HEK293 (cell line): ENCODE measurements at regions not wholly inside any gene's neighbourhood (a gene's known extent, or its start where the extent isn't known, plus 50 kb on each side); places are given as distances from the start of the nearest gene placed in this dataset.

Experiments
- CTCF ChIA-PET: fragments of 350-600 bp; formaldehyde crosslinking; extraction: SDS; loops from one replicate; lab custom pipeline; 2021; ENCODE audit warnings: antibody characterized with exemption; lab: Yijun Ruan, JAX
- POLR2A ChIA-PET: fragments of 300-600 bp; formaldehyde crosslinking; extraction: SDS; loops from one replicate; lab custom pipeline; 2020; ENCODE audit warnings: antibody characterized with exemption, inconsistent platforms; lab: Yijun Ruan, JAX
- H3K27ac ChIP-seq: fragments of 200-500 bp; sonication (Bioruptor generic); 2 replicates; pipeline ENCODE4 v1.5.1; 2014; ENCODE audit warnings: low read depth, low read length, control low read depth, inconsistent platforms; ENCODE audit errors: extremely low read depth
- H3K36me3 ChIP-seq, 2 experiments: fragments of 200-500 bp in 1 of 2; sonication (Bioruptor generic) in 1 of 2; 1 replicate in 1 of 2; 2 replicates in 1 of 2; pipeline ENCODE4 v1.5.1; 2014 to 2017; ENCODE audit warnings: inconsistent platforms in 2 of 2, low read length in 2 of 2; ENCODE audit not compliant: control insufficient read depth in 2 of 2, insufficient read depth in 1 of 2
- H3K4me1 ChIP-seq: fragments of 200-500 bp; sonication (Bioruptor generic); 2 replicates; pipeline ENCODE4 v1.5.1; 2014; ENCODE audit warnings: mild to moderate bottlenecking, low read length, inconsistent platforms; ENCODE audit not compliant: control insufficient read depth, insufficient read depth
- H3K4me3 ChIP-seq: 2 replicates; pipeline ENCODE4 v1.5.1; 2011; ENCODE audit warnings: low read depth, mild to moderate bottlenecking, control low read depth, low read length, moderate library complexity
- H3K9me3 ChIP-seq: fragments of 200-500 bp; sonication (Bioruptor generic); 2 replicates; pipeline ENCODE4 v1.5.1; 2014; ENCODE audit warnings: low read depth, low read length, inconsistent platforms; ENCODE audit not compliant: control insufficient read depth, insufficient read depth
- GLI4 ChIP-seq: fragments of 450-650 bp; formaldehyde crosslinking; IDR thresholded peaks from 2 replicates; pipeline ENCODE4 v1.5.1; 2016; ENCODE audit warnings: missing biosample characterization, missing genetic modification characterization
- KLF1 ChIP-seq: fragments of 450-650 bp; formaldehyde crosslinking; IDR thresholded peaks from 2 replicates; pipeline ENCODE4 v1.5.1; 2016; ENCODE audit warnings: missing biosample characterization, missing genetic modification characterization
- KLF10 ChIP-seq: fragments of 450-650 bp; IDR thresholded peaks from 2 replicates; pipeline ENCODE4 v1.5.1; 2018; ENCODE audit warnings: missing biosample characterization, mild to moderate bottlenecking, missing genetic modification characterization
- YY1 ChIP-seq: fragments of 450-650 bp; formaldehyde crosslinking; IDR thresholded peaks from 2 replicates; pipeline ENCODE4 v1.5.1; 2018; ENCODE audit warnings: missing biosample characterization, missing genetic modification characterization
- ZNF121 ChIP-seq: fragments of 450-650 bp; formaldehyde crosslinking; IDR thresholded peaks from 2 replicates; pipeline ENCODE4 v1.5.1; 2016; ENCODE audit warnings: missing biosample characterization, missing genetic modification characterization
- ZNF138 ChIP-seq: fragments of 450-650 bp; formaldehyde crosslinking; IDR thresholded peaks from 2 replicates; pipeline ENCODE4 v1.5.1; 2016; ENCODE audit warnings: missing biosample characterization, missing genetic modification characterization, borderline replicate concordance
- ZNF501 ChIP-seq: fragments of 450-650 bp; formaldehyde crosslinking; IDR thresholded peaks from 2 replicates; pipeline ENCODE4 v1.5.1; 2016; ENCODE audit warnings: missing biosample characterization, missing genetic modification characterization
- ZNF544 ChIP-seq: fragments of 450-650 bp; formaldehyde crosslinking; IDR thresholded peaks from 2 replicates; pipeline ENCODE4 v1.5.0; 2017; ENCODE audit warnings: missing biosample characterization, missing genetic modification characterization
- ZNF548 ChIP-seq: fragments of 450-650 bp; formaldehyde crosslinking; IDR thresholded peaks from 2 replicates; pipeline ENCODE4 v1.5.1; 2016; ENCODE audit warnings: missing biosample characterization, missing genetic modification characterization
- ZNF600 ChIP-seq: fragments of 450-650 bp; formaldehyde crosslinking; IDR thresholded peaks from 2 replicates; pipeline ENCODE4 v1.5.1; 2016; ENCODE audit warnings: missing biosample characterization, missing genetic modification characterization
- ZNF701 ChIP-seq: fragments of 450-650 bp; formaldehyde crosslinking; IDR thresholded peaks from 2 replicates; pipeline ENCODE4 v1.5.1; 2016; ENCODE audit warnings: missing biosample characterization, missing genetic modification characterization
- ZNF785 ChIP-seq: fragments of 450-650 bp; formaldehyde crosslinking; IDR thresholded peaks from 2 replicates; pipeline ENCODE4 v1.5.1; 2016; ENCODE audit warnings: missing biosample characterization, missing genetic modification characterization
- TF ChIP-seq, protein P1 (sequence below): fragments of 450-650 bp; formaldehyde crosslinking; IDR thresholded peaks from 2 replicates; pipeline ENCODE4 v1.5.0; 2017; ENCODE audit warnings: missing biosample characterization, missing genetic modification characterization, borderline replicate concordance
- TF ChIP-seq, protein P2 (sequence below): fragments of 450-650 bp; formaldehyde crosslinking; IDR thresholded peaks from 2 replicates; pipeline ENCODE4 v1.5.1; 2016; ENCODE audit warnings: missing biosample characterization, missing genetic modification characterization
- TF ChIP-seq, protein P3 (sequence below): fragments of 450-650 bp; formaldehyde crosslinking; IDR thresholded peaks from 2 replicates; pipeline ENCODE4 v1.5.1; 2016; ENCODE audit warnings: missing biosample characterization, missing genetic modification characterization
- TF ChIP-seq, protein P4 (sequence below): fragments of 450-650 bp; formaldehyde crosslinking; IDR thresholded peaks from 2 replicates; pipeline ENCODE4 v1.5.1; 2016; ENCODE audit warnings: missing biosample characterization, missing genetic modification characterization
- TF ChIP-seq, protein P5 (sequence below): fragments of 450-650 bp; formaldehyde crosslinking; IDR thresholded peaks from 2 replicates; pipeline ENCODE4 v1.5.1; 2016; ENCODE audit warnings: missing biosample characterization, missing genetic modification characterization
- TF ChIP-seq, protein P6 (sequence below): fragments of 450-650 bp; formaldehyde crosslinking; IDR thresholded peaks from 2 replicates; pipeline ENCODE4 v1.5.1; 2016; ENCODE audit warnings: missing biosample characterization, missing genetic modification characterization, borderline replicate concordance

DNA sequence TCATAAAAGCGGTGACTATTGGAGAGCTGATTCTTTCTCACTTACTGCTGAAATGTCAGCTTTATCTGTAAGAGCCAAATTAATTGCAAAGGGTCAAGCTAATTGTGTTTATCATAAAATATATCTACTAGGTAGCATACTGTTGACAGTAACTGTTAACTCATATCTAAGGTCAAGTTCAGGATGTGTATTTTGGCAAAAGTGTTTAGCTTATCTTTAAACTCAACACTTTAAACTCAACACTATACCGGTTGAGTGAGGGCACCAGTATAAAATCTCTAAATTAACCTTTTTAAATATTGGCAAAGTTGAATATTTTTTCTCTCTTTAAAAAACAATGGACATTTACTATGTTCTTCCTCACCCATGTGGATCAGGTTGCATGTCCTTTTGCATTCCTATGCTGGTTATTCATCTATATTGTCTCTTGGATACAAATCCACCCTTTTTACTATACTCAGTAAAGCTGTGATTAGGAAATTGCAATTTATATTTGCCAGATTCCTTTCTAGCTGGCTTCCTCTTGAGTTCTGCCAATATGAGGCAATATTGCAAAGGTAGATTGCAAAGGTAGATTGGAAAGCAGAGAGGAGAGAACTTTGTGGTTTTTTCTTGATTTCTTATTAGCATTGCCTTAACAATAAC lies 344.6 kb upstream of the DCBLD2 start (continued):
- TF ChIP-seq, protein P1, sequence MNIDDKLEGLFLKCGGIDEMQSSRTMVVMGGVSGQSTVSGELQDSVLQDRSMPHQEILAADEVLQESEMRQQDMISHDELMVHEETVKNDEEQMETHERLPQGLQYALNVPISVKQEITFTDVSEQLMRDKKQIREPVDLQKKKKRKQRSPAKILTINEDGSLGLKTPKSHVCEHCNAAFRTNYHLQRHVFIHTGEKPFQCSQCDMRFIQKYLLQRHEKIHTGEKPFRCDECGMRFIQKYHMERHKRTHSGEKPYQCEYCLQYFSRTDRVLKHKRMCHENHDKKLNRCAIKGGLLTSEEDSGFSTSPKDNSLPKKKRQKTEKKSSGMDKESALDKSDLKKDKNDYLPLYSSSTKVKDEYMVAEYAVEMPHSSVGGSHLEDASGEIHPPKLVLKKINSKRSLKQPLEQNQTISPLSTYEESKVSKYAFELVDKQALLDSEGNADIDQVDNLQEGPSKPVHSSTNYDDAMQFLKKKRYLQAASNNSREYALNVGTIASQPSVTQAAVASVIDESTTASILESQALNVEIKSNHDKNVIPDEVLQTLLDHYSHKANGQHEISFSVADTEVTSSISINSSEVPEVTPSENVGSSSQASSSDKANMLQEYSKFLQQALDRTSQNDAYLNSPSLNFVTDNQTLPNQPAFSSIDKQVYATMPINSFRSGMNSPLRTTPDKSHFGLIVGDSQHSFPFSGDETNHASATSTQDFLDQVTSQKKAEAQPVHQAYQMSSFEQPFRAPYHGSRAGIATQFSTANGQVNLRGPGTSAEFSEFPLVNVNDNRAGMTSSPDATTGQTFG (tag by site-specific recombination), result no peak
- TF ChIP-seq ZNF138 (tag by site-specific recombination), result no peak
- TF ChIP-seq ZNF548 (tag by site-specific recombination), result no peak

DNA sequence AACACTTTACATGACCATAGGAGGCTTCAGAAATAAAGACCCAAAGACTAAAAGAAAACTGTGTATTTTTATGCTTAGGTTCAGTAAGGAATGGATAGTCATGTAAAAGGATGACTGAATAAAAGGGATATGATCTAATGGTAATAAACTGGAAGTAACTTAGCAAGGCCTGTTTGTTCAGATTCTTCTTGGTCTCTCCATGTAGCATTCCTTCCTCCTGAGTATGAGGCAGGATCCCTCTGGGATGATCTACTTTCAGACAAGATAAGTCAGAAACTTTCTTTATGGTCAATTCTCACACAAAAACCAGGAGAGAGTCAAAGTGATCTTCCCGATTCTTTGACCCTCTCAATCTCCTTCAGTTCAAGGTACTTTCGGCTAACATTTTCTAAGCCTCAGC lies 340.8 kb upstream of the DCBLD2 start:
- Histone ChIP-seq H3K36me3 (no peaks in the 10 kb centered on the region), H3K27ac (no peak overlapping the region), H3K4me3 (no peak overlapping the region), H3K4me1 (0 out of 2 replicates have a peak, but pooled peaks cover 2% of the 10 kb centered on the region), H3K9me3 (no peaks in the 10 kb centered on the region)
- CTCF ChIA-PET, result interaction anchor here (1.1 kb wide), 1 partner anchor 15 kb away, joined by 3 read pairs; no protein-coding TSS in a partner anchor
- POLR2A ChIA-PET, result no interaction called here
- TF ChIP-seq, protein P2, sequence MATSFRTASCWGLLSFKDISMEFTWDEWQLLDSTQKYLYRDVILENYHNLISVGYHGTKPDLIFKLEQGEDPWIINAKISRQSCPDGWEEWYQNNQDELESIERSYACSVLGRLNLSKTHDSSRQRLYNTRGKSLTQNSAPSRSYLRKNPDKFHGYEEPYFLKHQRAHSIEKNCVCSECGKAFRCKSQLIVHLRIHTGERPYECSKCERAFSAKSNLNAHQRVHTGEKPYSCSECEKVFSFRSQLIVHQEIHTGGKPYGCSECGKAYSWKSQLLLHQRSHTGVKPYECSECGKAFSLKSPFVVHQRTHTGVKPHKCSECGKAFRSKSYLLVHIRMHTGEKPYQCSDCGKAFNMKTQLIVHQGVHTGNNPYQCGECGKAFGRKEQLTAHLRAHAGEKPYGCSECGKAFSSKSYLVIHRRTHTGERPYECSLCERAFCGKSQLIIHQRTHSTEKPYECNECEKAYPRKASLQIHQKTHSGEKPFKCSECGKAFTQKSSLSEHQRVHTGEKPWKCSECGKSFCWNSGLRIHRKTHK (tag by site-specific recombination), result no peak
- TF ChIP-seq ZNF121 (no peak), KLF1 (tag by site-specific recombination) (no peak), ZNF501 (tag by site-specific recombination) (no peak), KLF10 (tag by site-specific recombination) (no peak), ZNF600 (tag by site-specific recombination) (no peak), ZNF701 (tag by site-specific recombination) (no peak), ZNF544 (no peak), ZNF785 (no peak)
- TF ChIP-seq, protein P3, sequence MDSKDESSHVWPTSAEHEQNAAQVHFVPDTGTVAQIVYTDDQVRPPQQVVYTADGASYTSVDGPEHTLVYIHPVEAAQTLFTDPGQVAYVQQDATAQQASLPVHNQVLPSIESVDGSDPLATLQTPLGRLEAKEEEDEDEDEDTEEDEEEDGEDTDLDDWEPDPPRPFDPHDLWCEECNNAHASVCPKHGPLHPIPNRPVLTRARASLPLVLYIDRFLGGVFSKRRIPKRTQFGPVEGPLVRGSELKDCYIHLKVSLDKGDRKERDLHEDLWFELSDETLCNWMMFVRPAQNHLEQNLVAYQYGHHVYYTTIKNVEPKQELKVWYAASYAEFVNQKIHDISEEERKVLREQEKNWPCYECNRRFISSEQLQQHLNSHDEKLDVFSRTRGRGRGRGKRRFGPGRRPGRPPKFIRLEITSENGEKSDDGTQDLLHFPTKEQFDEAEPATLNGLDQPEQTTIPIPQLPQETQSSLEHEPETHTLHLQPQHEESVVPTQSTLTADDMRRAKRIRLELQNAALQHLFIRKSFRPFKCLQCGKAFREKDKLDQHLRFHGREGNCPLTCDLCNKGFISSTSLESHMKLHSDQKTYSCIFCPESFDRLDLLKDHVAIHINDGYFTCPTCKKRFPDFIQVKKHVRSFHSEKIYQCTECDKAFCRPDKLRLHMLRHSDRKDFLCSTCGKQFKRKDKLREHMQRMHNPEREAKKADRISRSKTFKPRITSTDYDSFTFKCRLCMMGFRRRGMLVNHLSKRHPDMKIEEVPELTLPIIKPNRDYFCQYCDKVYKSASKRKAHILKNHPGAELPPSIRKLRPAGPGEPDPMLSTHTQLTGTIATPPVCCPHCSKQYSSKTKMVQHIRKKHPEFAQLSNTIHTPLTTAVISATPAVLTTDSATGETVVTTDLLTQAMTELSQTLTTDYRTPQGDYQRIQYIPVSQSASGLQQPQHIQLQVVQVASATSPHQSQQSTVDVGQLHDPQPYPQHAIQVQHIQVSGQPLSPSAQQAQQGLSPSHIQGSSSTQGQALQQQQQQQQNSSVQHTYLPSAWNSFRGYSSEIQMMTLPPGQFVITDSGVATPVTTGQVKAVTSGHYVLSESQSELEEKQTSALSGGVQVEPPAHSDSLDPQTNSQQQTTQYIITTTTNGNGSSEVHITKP (tag by site-specific recombination), result no peak

DNA sequence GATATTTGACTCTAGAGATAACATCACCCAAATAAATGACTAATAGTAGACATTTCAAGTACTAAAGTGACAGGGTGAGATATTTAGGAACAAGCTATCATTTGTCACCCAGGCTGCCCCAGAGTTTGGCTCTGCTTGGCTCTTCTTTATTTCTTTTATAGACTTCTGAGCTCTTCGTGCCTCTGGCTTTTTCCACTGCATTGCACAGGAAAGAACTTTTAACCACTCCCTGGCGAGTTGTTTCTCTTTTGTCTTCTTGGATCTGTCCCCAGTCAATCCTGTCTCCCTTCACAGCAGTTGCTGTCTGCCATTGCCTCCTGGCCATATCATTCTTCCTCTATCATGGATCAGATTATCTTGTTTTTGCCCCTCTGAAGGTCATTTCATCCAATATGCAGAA lies 339.2 kb upstream of the DCBLD2 start:
- Histone ChIP-seq H3K4me3 (no peak overlapping the region), H3K9me3 (no peaks in the 10 kb centered on the region), H3K27ac (no peak overlapping the region), H3K4me1 (no peaks in the 10 kb centered on the region), H3K36me3 (no peaks in the 10 kb centered on the region)
- ChIA-PET POLR2A (no interaction called here), CTCF (no interaction called here)
- TF ChIP-seq, protein P4, sequence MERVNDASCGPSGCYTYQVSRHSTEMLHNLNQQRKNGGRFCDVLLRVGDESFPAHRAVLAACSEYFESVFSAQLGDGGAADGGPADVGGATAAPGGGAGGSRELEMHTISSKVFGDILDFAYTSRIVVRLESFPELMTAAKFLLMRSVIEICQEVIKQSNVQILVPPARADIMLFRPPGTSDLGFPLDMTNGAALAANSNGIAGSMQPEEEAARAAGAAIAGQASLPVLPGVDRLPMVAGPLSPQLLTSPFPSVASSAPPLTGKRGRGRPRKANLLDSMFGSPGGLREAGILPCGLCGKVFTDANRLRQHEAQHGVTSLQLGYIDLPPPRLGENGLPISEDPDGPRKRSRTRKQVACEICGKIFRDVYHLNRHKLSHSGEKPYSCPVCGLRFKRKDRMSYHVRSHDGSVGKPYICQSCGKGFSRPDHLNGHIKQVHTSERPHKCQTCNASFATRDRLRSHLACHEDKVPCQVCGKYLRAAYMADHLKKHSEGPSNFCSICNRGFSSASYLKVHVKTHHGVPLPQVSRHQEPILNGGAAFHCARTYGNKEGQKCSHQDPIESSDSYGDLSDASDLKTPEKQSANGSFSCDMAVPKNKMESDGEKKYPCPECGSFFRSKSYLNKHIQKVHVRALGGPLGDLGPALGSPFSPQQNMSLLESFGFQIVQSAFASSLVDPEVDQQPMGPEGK (tag by site-specific recombination), result no peak
- no peak for TF ChIP-seq ZNF701 (tag by site-specific recombination)
- TF ChIP-seq, protein P5, sequence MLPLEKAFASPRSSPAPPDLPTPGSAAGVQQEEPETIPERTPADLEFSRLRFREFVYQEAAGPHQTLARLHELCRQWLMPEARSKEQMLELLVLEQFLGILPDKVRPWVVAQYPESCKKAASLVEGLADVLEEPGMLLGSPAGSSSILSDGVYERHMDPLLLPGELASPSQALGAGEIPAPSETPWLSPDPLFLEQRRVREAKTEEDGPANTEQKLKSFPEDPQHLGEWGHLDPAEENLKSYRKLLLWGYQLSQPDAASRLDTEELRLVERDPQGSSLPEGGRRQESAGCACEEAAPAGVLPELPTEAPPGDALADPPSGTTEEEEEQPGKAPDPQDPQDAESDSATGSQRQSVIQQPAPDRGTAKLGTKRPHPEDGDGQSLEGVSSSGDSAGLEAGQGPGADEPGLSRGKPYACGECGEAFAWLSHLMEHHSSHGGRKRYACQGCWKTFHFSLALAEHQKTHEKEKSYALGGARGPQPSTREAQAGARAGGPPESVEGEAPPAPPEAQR (tag by site-specific recombination), result no peak
- TF ChIP-seq, protein P6, sequence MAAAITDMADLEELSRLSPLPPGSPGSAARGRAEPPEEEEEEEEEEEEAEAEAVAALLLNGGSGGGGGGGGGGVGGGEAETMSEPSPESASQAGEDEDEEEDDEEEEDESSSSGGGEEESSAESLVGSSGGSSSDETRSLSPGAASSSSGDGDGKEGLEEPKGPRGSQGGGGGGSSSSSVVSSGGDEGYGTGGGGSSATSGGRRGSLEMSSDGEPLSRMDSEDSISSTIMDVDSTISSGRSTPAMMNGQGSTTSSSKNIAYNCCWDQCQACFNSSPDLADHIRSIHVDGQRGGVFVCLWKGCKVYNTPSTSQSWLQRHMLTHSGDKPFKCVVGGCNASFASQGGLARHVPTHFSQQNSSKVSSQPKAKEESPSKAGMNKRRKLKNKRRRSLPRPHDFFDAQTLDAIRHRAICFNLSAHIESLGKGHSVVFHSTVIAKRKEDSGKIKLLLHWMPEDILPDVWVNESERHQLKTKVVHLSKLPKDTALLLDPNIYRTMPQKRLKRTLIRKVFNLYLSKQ (tag by site-specific recombination), result no peak
- TF ChIP-seq GLI4 (tag by site-specific recombination), result no peak
- no peak for TF ChIP-seq YY1
